ENCODE measurements at regions not wholly inside any gene's neighbourhood (a gene's known extent, or its start where the extent isn't known, plus 50 kb on each side); places are given as distances from the start of the nearest gene placed in this dataset.

- TF ChIP-seq CSDC2 (CRISPR knock-in tag; IDR thresholded peaks at IDR 0.05), result no peak
- no peak for TF ChIP-seq ESRRG (CRISPR knock-in tag; IDR thresholded peaks at IDR 0.05)
- no peak for TF ChIP-seq ZFP30 (CRISPR knock-in tag; IDR thresholded peaks at IDR 0.05)
- TF ChIP-seq ZC3H10 (CRISPR knock-in tag; IDR thresholded peaks at IDR 0.05), result no peak
- TF ChIP-seq ZNF8 (CRISPR knock-in tag; IDR thresholded peaks at IDR 0.05), result no peak
- TF ChIP-seq PPARA (CRISPR knock-in tag; IDR thresholded peaks at IDR 0.05; ENCODE audit: borderline replicate concordance), result no peak
- TF ChIP-seq, protein P1, sequence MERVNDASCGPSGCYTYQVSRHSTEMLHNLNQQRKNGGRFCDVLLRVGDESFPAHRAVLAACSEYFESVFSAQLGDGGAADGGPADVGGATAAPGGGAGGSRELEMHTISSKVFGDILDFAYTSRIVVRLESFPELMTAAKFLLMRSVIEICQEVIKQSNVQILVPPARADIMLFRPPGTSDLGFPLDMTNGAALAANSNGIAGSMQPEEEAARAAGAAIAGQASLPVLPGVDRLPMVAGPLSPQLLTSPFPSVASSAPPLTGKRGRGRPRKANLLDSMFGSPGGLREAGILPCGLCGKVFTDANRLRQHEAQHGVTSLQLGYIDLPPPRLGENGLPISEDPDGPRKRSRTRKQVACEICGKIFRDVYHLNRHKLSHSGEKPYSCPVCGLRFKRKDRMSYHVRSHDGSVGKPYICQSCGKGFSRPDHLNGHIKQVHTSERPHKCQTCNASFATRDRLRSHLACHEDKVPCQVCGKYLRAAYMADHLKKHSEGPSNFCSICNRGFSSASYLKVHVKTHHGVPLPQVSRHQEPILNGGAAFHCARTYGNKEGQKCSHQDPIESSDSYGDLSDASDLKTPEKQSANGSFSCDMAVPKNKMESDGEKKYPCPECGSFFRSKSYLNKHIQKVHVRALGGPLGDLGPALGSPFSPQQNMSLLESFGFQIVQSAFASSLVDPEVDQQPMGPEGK (CRISPR knock-in tag; IDR thresholded peaks at IDR 0.05; ENCODE audit: borderline replicate concordance), result no peak
- no peak for TF ChIP-seq CREB5 (CRISPR knock-in tag; IDR thresholded peaks at IDR 0.05; ENCODE audit: low read depth)
- no peak for TF ChIP-seq ZNF565 (CRISPR knock-in tag; conservative IDR thresholded peaks at IDR 0.05; ENCODE audit: low read depth)
- TF ChIP-seq BACH2 (CRISPR knock-in tag; IDR thresholded peaks at IDR 0.05; ENCODE audit: borderline replicate concordance), result no peak
- TF ChIP-seq POU6F1 (CRISPR knock-in tag; IDR thresholded peaks at IDR 0.05; ENCODE audit: borderline replicate concordance, low read depth), result no peak
- no peak for TF ChIP-seq ARNTL (CRISPR knock-in tag; IDR thresholded peaks at IDR 0.05; ENCODE audit: borderline replicate concordance, low read depth)
- TF ChIP-seq ISL1 (CRISPR knock-in tag; IDR thresholded peaks at IDR 0.05), result no peak
- no peak for TF ChIP-seq ZNF70 (CRISPR knock-in tag; IDR thresholded peaks at IDR 0.05)
These were observed 479.9 kb upstream of the EEF2KMT start for GRCh38 chr16:5577463-5577862.

All from SK-N-SH treated with all-trans-retinoic acid at 6 μM for 48 hours (cell line).